ENCODE measurements at regions not wholly inside any gene's neighbourhood (a gene's known extent, or its start where the extent isn't known, plus 50 kb on each side); places are given as distances from the start of the nearest gene placed in this dataset.
A peak's percentile ranks its signal among the peaks of the same experiment; 100 is the strongest.

- Mint-ChIP-seq H3K9me3 (ENCODE audit: unreplicated experiment) (peaks cover 5% of the 10 kb centered on the region), H3K27me3 (ENCODE audit: unreplicated experiment) (peaks cover 2% of the 10 kb centered on the region), H3K36me3 (ENCODE audit: unreplicated experiment) (no peaks in the 10 kb centered on the region), H3K4me1 (ENCODE audit: low read depth, unreplicated experiment) (peaks cover 12% of the 10 kb centered on the region), H3K27ac (ENCODE audit: unreplicated experiment) (no peak overlapping the region), H3K4me3 (ENCODE audit: unreplicated experiment) (no peak overlapping the region)
- no peak for DNase-seq
- no peak for TF ChIP-seq CTCF (IDR thresholded peaks at IDR 0.05; ENCODE audit: partially characterized antibody, unreplicated experiment)
Observed at GRCh38 chr4:1540601-1541375, 134.5 kb upstream of the NKX1-1 start.

DNA sequence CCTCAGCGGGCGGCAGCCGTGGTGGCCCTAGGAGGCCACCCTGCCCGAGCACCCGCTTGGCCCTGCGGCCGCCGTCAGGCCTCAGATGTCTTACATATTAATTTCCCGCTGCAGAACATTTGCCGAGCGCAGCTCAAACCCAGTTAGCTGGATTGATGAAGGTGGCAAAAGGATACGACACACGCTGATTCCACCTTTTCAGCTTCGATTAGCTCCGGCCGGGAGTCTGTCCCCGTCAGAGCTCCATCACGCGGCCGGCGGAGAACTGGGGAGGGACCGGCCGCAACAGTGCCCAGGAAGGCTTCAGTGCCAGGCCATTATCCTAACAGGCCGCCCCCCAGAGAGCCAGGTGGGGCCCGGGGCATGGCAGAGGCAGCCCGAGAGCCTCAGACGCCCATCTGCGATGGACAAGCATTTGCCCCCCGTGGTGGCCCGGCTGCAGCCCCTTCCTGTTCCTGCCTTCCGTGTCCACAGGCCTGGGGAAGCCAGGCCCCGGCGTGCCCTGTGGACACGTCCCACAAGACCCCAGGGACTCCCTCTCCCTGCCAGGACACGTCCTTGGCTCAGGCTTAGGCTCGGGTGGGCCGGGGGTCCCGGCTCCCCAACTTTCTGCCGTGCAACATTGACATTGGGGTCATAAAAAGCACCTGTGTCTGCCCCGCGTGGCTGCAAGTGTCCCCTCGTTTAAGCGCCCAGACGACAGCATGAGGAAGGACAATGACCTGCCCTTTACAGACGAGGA is 133.8 kb upstream of the NKX1-1 start:
- Mint-ChIP-seq H3K36me3 (ENCODE audit: unreplicated experiment) (no peaks in the 10 kb centered on the region), H3K4me1 (ENCODE audit: low read depth, unreplicated experiment) (peaks cover 17% of the 10 kb centered on the region), H3K27me3 (ENCODE audit: unreplicated experiment) (peaks cover 4% of the 10 kb centered on the region), H3K4me3 (ENCODE audit: unreplicated experiment) (no peak overlapping the region), H3K27ac (ENCODE audit: unreplicated experiment) (no peak overlapping the region), H3K9me3 (ENCODE audit: unreplicated experiment) (peaks cover 5% of the 10 kb centered on the region)
- peak; percentile 9 for DNase-seq
- no peak for TF ChIP-seq CTCF (IDR thresholded peaks at IDR 0.05; ENCODE audit: partially characterized antibody, unreplicated experiment)

GRCh38 chr4:1538941-1539772 is 132.9 kb upstream of the NKX1-1 start:
- Mint-ChIP-seq H3K4me3 (ENCODE audit: unreplicated experiment) (no peak overlapping the region), H3K27me3 (ENCODE audit: unreplicated experiment) (peaks cover 4% of the 10 kb centered on the region), H3K36me3 (ENCODE audit: unreplicated experiment) (no peaks in the 10 kb centered on the region), H3K4me1 (ENCODE audit: low read depth, unreplicated experiment) (peaks cover 19% of the 10 kb centered on the region), H3K27ac (ENCODE audit: unreplicated experiment) (no peak overlapping the region), H3K9me3 (ENCODE audit: unreplicated experiment) (peaks cover 7% of the 10 kb centered on the region)
- no peak for TF ChIP-seq CTCF (IDR thresholded peaks at IDR 0.05; ENCODE audit: partially characterized antibody, unreplicated experiment)
- DNase-seq = peak; percentile 11

DNA sequence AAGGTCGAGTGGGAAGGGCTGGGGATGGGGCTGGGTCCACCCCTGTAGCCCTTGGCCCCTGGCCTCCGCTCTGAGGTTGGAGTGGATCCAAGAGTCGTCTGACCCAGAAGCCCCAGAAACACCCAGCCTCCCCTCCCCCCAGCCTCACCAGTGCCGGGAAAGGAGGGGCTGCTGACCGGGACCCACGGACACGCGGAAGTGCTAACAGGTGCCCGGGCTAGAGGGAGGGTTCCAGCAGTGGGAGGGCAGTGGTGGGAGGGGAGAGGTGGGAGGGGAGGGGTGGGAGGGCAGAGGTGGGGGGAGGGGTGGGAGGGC is 131.8 kb upstream of the NKX1-1 start:
- H3K4me1 Mint-ChIP-seq (ENCODE audit: low read depth, unreplicated experiment) = peaks cover 24% of the 10 kb centered on the region
- H3K4me3 Mint-ChIP-seq (ENCODE audit: unreplicated experiment) = no peak overlapping the region
- peaks cover 10% of the 10 kb centered on the region for H3K9me3 Mint-ChIP-seq (ENCODE audit: unreplicated experiment)
- no peak overlapping the region for H3K27ac Mint-ChIP-seq (ENCODE audit: unreplicated experiment)
- H3K27me3 Mint-ChIP-seq (ENCODE audit: unreplicated experiment) = peaks cover 4% of the 10 kb centered on the region
- TF ChIP-seq CTCF (IDR thresholded peaks at IDR 0.05; ENCODE audit: partially characterized antibody, unreplicated experiment) = no peak
- DNase-seq = peak; percentile 14
- H3K36me3 Mint-ChIP-seq (ENCODE audit: unreplicated experiment) = no peaks in the 10 kb centered on the region
